Middle frontal gyrus (tissue), 1 donor: ENCODE measurements at regions not wholly inside any gene's neighbourhood (a gene's known extent, or its start where the extent isn't known, plus 50 kb on each side); places are given as distances from the start of the nearest gene placed in this dataset.

Experiments
- DNase-seq: peaks from one replicate; pipeline ENCODE4 v3.0.0-alpha.2; 2015; ENCODE audit warnings: low spot score; ENCODE audit errors: extremely low spot score

- no peak for DNase-seq
Measured at GRCh38 chr7:125847055-125847454, 917.4 kb upstream of the POT1 start.

GRCh38 chr7:125845686-125846085 is 916.1 kb upstream of the POT1 start:
- no peak for DNase-seq

GRCh38 chr7:125834421-125834820 is 904.8 kb upstream of the POT1 start:
- DNase-seq = no peak

- no peak for DNase-seq
Measured at GRCh38 chr7:125833839-125834238, 904.2 kb upstream of the POT1 start.

- DNase-seq = no peak
Measured at GRCh38 chr7:125830743-125831142, 901.1 kb upstream of the POT1 start.

GRCh38 chr7:125828153-125828700 is 898.6 kb upstream of the POT1 start:
- no peak for DNase-seq

- DNase-seq = no peak
Measured at GRCh38 chr7:125823538-125823937, 893.9 kb upstream of the POT1 start.

GRCh38 chr7:125820495-125820894 is 890.9 kb upstream of the POT1 start:
- no peak for DNase-seq

- peak; percentile 29 for DNase-seq
Measured at GRCh38 chr7:125814100-125814499, 884.5 kb upstream of the POT1 start.

GRCh38 chr7:125806491-125806890 is 876.9 kb upstream of the POT1 start:
- peak; percentile 96 for DNase-seq

- DNase-seq = no peak
Measured at GRCh38 chr7:125804273-125804672, 874.6 kb upstream of the POT1 start.

GRCh38 chr7:125780153-125780552 is 850.5 kb upstream of the POT1 start:
- DNase-seq = no peak

- DNase-seq = no peak
Measured at GRCh38 chr7:125775317-125775716, 845.7 kb upstream of the POT1 start.

GRCh38 chr7:125773113-125773785 is 843.6 kb upstream of the POT1 start:
- DNase-seq = no peak

- no peak for DNase-seq
Measured at GRCh38 chr7:125747966-125748365, 818.3 kb upstream of the POT1 start.

GRCh38 chr7:125746510-125746909 is 816.9 kb upstream of the POT1 start:
- no peak for DNase-seq

- DNase-seq = no peak
Measured at GRCh38 chr7:125727215-125727614, 797.6 kb upstream of the POT1 start.

- no peak for DNase-seq
Measured at GRCh38 chr7:125695626-125696025, 766.0 kb upstream of the POT1 start.

GRCh38 chr7:125683156-125683555 is 753.5 kb upstream of the POT1 start:
- no peak for DNase-seq

GRCh38 chr7:125681508-125681907 is 751.9 kb upstream of the POT1 start:
- no peak for DNase-seq

- no peak for DNase-seq
Measured at GRCh38 chr7:125678771-125679170, 749.1 kb upstream of the POT1 start.

GRCh38 chr7:125675640-125676039 is 746.0 kb upstream of the POT1 start:
- no peak for DNase-seq

- DNase-seq = no peak
Measured at GRCh38 chr7:125675169-125675568, 745.5 kb upstream of the POT1 start.
